Retinal pigment epithelial cell (primary cell): ENCODE measurements at regions not wholly inside any gene's neighbourhood (a gene's known extent, or its start where the extent isn't known, plus 50 kb on each side); places are given as distances from the start of the nearest gene placed in this dataset.

Source experiments
- DNase-seq: peaks from one replicate; pipeline ENCODE4 v3.0.0-alpha.2; 2010; ENCODE audit warnings: low read depth
- H3K4me3 ChIP-seq: 2 replicates; pipeline ENCODE4 v1.5.1; 2011; ENCODE audit warnings: mild to moderate bottlenecking, low read length, control low read depth, moderate library complexity
- TF ChIP-seq, protein P1 (sequence below): conservative IDR thresholded peaks from 2 replicates; pipeline ENCODE4 v1.5.1; 2011; ENCODE audit warnings: low read depth, low read length, control low read depth, inconsistent platforms

DNA sequence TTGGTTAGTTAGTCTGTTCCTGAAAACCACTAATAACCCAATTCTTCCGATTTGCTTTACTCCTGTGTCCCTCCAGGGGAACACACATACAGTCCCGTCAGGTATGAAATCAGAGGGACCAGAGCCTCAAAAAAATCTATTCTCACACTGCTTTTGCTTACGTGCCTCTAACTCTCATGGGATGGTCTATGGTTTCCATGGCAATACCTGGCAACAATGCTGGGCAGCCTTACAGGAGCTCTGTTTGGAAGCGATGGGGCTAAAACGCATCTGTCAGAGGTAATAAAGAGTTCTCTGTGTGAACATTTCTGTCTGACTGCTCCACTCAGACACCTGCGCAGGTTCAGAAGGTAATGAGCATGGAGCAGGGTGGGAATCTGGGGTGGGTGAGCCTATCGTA, 376.2 kb downstream of the GXYLT1 start:
- TF ChIP-seq, protein P1, sequence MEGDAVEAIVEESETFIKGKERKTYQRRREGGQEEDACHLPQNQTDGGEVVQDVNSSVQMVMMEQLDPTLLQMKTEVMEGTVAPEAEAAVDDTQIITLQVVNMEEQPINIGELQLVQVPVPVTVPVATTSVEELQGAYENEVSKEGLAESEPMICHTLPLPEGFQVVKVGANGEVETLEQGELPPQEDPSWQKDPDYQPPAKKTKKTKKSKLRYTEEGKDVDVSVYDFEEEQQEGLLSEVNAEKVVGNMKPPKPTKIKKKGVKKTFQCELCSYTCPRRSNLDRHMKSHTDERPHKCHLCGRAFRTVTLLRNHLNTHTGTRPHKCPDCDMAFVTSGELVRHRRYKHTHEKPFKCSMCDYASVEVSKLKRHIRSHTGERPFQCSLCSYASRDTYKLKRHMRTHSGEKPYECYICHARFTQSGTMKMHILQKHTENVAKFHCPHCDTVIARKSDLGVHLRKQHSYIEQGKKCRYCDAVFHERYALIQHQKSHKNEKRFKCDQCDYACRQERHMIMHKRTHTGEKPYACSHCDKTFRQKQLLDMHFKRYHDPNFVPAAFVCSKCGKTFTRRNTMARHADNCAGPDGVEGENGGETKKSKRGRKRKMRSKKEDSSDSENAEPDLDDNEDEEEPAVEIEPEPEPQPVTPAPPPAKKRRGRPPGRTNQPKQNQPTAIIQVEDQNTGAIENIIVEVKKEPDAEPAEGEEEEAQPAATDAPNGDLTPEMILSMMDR: no peak

DNA sequence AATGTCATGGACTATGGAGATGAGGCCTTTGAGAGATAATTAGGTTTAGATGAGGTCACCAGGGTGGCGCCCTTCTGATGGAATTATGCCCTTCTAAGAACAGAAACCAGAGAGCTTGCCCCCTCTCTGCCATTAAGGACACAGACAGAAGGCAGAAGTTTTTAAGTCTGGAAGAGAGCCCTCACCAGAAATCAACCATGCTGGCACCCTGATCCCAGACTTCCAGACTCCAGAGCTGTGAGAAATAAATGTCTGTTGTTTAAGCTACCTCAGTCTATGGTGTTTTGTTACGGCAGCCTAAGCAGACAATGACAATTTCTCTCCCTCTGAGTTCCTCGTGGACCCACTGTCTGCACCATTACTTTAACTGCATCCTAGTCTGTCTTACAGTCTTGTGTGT, 382.0 kb downstream of the GXYLT1 start:
- DNase-seq: no peak
- no peak overlapping the region for H3K4me3 ChIP-seq
- TF ChIP-seq, protein P1: no peak

More for the DNA sequence above, 376.2 kb downstream of the GXYLT1 start:
- H3K4me3 ChIP-seq: no peak overlapping the region
- DNase-seq: no peak

DNA sequence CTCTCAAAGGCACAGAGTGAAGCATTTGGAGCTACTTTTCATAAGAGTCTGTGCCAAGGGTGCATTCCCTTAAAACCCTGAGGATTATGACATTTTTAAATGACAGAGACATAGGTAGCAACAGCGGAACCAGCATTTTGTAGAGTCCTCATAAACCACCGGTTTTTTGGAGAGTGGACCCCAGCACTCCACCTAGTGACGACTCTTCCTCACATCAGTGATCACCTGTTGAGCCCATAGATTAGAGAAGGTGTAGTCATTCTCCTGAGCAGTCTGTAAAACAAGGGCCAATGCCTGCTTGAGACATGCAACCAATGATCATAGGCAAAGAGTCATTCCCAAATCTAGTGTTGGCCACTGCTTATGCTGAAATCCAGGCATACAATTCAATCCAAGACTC, 399.1 kb downstream of the GXYLT1 start:
- DNase-seq: no peak
- TF ChIP-seq, protein P1: no peak
- no peak overlapping the region for H3K4me3 ChIP-seq

DNA sequence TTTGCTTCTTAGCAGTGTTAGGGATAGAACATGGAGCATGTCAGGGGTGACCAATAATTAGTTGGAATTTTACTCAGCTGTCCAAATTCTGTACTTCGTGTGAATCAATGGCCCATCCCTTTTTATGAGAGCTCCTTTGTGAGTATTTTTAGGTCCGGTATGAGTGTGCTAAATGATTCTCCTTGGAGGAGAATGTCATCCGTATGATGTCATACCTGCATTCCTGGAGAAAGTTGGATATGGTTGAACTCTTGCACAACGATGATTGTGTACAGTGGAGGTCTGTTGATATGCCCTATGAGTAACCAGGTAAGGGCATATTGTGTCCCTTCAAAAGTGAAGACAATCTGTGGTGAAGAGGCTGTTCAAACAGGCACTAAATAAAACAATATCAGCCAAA, 400.8 kb downstream of the GXYLT1 start:
- H3K4me3 ChIP-seq: no peak overlapping the region
- TF ChIP-seq, protein P1: no peak
- no peak for DNase-seq

DNA sequence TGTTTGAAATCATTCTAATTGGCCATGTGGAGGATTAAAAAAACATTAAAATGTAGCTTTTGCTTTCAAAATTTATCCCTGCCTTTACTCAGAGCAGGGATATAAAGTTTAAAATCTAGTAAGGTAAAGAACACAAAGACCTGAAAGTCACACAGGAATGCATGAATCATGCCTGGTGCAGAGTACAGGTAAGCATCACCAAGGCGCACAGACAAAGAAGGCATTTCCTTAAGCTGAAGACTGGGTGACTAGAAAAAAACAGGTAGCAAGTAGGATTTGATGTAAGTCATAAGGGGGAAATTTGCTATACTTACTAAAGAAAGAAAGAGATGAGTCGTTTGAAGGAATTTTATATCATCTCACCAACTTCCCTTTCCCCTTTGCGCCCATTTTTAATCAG, 405.6 kb downstream of the GXYLT1 start:
- H3K4me3 ChIP-seq: no peak overlapping the region
- TF ChIP-seq, protein P1: no peak
- no peak for DNase-seq

DNA sequence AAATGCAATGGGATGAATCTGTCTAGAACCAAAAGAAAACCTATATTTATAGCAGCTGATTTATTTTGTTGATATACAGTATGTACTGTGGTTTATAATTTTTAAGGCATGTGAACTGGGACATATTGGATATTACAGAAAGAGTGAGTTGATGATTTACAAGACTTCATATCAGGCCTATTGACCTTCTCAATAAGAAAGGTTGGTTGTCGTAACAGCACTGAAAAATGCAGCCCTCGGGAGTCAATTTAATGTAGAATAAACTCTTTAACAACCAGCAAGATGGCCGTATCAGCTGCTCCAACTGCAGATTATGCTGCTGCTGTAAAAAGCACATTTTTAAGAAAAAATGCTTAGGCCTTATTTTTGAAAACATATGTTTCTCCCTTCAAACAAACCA, 407.3 kb downstream of the GXYLT1 start:
- TF ChIP-seq, protein P1: no peak
- no peak for DNase-seq
- no peak overlapping the region for H3K4me3 ChIP-seq

DNA sequence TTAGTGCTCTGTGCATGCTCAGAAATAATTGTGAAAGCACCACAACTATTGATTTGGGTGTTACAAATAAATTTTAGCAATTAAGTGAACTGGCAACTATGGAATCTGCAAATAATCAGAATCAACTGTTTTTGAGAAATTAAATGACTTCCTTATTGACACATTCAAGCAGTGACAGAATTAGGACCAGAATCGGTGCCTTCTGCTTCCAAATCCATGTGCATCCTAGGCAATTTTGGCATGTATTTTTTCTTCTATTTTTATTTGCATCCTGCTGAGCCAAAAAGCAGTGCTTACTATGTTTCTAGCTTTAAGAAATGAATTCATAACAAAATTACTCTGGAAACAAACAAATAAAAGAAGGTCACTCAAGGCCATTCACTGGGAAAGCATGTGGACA, 408.2 kb downstream of the GXYLT1 start:
- TF ChIP-seq, protein P1: no peak
- H3K4me3 ChIP-seq: no peak overlapping the region
- no peak for DNase-seq
